ENCODE measurements at regions not wholly inside any gene's neighbourhood (a gene's known extent, or its start where the extent isn't known, plus 50 kb on each side); places are given as distances from the start of the nearest gene placed in this dataset.

GRCh38 chr12:27396216-27396815, 50.2 kb upstream of the SMCO2 start:
- CTCF ChIA-PET (ENCODE audit: partially characterized antibody), result no interaction called here
- intact Hi-C loops (cut with micrococcal nuclease), result no loop called here
- Histone ChIP-seq H3K27me3 (ENCODE audit: insufficient read depth, low read length) (no peaks in the 10 kb centered on the region), H3K36me3 (ENCODE audit: insufficient read depth, low read length) (no peaks in the 10 kb centered on the region), H3K9me3 (ENCODE audit: control insufficient read depth in 1 of 2, low read length in 2 of 2) (no peaks in the 10 kb centered on the region), H3K4me3 (ENCODE audit: low read length in 2 of 2) (no peak overlapping the region), H3K4me1 (ENCODE audit: insufficient read depth, low read length) (no peaks in the 10 kb centered on the region), H3K27ac (ENCODE audit: low read depth, low read length) (no peak overlapping the region)
- no peak overlapping the region for H3K4me3 Mint-ChIP-seq
- no peaks in the 10 kb centered on the region for H3K36me3 Mint-ChIP-seq
- no peak for DNase-seq
- no peaks in the 10 kb centered on the region for H3K27me3 Mint-ChIP-seq
- H3K4me1 Mint-ChIP-seq, result no peaks in the 10 kb centered on the region
- H3K9me3 Mint-ChIP-seq, result no peaks in the 10 kb centered on the region
- POLR2A ChIA-PET (ENCODE audit: partially characterized antibody), result no interaction called here
- no peak overlapping the region for H3K27ac Mint-ChIP-seq

All from CD4-positive, alpha-beta memory T cell (primary cell).